ENCODE measurements at regions not wholly inside any gene's neighbourhood (a gene's known extent, or its start where the extent isn't known, plus 50 kb on each side); places are given as distances from the start of the nearest gene placed in this dataset.

GRCh38 chr4:185909972-185910371 is 98.0 kb upstream of the SORBS2 start:
- TF ChIP-seq CTCF (conservative IDR thresholded peaks at IDR 0.05 in 1 of 2, IDR thresholded peaks at IDR 0.05 in 1 of 2; ENCODE audit: low read depth in 1 of 2, low read length in 2 of 2), result no peak
- TF ChIP-seq EZH2 (IDR thresholded peaks at IDR 0.05; ENCODE audit: low read length, missing control alignments), result no peak

Measured in fibroblast of lung (primary cell).